ENCODE measurements at regions not wholly inside any gene's neighbourhood (a gene's known extent, or its start where the extent isn't known, plus 50 kb on each side); places are given as distances from the start of the nearest gene placed in this dataset.
"Not testable (repeated sequence)": the region's sequence is repeated elsewhere in the genome, so short reads cannot be mapped to it uniquely, and the experiment has no call there.

DNA sequence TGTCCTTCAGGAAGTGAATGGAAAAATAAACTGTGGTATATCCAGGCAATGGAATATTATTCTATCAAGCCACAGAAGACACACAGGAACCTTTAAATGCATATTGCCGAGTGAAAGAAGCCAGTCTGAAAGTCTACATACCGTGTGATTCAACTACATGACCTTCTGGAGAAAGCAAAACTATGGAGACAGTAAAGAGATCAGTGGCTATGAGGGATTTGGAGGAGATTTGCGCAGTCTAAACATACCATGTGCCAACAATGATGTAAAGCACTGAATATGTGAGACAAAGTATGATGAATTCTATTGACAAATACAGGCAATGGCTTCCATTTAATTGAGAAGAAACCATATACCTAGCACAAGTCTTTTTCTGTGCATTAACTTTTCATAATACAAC lies 518.3 kb upstream of the ZNF337 start:
- no peak for DNase-seq

DNA sequence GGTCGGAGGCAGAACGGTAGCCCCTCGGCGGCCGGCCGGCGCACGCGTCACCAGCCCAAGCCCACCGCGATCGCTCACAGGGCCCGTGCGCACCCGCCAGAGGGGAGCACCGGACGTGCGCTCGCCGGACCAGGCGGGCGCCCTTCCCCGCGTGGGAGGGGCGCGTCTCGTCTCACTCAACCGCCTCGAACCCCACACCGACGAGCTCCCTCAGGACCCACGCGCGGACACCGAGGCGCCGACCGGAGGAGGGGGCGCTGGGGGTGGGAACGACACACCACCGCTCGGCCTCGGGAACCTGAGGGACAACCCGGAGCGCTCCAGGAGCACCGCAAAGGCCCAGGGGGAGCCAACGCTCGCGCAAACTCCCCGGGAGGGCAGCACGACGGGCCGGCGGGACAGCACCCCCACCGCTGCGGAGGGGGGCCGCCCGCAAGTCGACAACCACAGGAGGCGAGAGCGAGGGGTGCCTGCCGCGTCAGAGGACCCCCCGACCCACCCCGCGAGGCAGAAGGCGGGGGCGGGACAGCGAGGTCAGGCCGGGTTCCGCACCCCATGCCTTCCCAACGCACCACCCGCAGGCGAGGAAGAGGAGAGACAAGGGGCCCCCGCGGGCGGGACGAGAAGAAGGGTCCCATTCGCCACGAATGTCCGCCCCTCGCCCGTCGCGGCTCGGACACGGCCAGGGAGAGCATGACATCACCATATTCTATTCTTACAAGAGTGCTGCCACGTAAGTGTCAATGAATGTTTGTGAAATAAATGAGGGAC lies 512.7 kb upstream of the ZNF337 start:
- DNase-seq, result no peak

DNA sequence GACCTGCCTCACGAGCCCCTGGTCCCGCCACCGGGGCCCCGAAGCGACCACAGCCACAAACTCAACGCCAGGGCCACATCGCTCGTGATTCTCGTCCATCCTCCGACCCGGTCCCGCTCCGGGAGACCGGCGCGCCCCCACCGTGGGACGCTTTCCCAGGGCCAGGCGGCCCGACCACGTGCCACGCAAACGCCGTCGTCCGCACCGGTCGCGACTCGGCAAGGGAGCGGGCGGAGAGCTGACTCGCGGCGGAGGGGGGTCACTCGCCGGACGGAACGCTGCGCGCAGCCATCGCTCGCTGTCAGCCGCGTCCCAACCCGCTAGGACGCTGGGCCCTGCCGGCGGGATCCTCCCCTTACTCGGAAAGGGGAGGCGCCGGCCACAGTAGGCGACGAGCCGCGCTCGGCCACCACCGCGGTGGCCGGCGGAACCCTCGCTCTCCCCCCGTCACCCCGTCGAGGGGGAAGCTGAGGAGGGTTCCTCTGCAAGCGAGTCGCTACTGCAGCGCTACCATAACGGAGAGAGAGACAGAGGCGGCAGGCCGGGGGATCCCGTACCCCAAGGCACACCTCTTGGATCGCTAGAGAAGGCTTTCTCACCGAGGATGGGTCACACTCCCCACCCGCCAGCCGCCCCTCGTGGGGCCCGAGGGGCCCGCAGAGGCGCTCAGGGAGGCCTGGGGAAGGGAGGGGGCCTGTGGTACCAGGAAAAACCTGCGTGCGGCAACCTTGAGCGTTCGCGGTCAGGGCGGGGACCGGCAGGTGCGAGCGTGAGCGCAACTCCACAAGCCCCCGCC lies 511.8 kb upstream of the ZNF337 start:
- no peak for DNase-seq

GRCh38 chr20:26207967-26208295 lies 511.3 kb upstream of the ZNF337 start:
- DNase-seq, result not testable (repeated sequence)

DNA sequence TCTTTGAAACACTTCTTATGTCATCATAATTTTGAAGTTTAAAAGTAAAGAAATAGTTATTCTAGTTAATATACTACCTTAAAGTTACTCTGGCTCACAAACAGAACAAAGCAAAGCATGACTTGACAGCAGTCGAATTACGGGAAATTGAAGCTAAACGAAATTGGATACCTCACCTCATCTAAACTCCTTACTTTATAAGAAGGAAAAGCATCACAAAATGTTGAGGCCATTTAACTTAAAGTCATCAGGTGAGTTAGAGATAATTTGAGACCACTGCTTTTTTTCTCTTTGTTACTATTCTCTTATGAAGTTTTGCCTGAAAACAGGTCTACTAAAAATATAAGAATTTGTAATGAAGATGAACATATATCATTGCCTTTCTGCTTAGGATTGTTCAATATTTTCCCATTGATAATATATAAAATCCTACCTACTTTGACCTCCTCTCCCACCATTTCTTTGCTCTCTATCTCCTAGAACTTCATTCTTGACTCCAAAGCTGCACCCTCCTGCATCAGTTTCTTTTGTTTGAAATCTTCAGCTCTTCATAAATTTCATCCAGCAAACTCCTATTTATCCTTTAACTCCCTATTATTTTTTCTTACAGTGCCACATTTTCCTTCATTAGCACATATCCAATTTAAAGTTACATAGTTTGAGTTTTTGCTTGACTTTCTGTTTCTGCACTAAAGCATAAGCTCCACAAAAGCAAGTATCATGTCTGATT lies 510.7 kb upstream of the ZNF337 start:
- DNase-seq, result no peak

DNA sequence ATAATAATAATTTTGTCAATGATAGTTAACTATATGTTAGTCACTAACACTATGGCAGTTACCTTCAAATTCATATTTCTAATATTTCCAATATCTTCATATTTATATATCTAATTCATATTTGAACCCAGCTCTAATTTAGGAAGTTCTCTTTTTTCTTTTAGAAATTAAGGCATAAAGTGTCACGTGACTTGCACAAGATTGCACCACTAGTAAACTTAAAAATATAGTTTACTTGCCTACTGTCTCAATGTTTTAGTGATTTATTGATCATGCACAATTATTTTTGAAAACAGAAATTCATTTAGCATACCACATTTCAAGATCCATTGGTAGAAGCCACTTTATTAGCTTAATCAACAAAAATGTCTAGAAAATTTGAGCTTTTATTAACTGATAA lies 508.7 kb upstream of the ZNF337 start:
- no peak for DNase-seq

- not testable (repeated sequence) for DNase-seq
Measured at GRCh38 chr20:26201026-26201425, 504.4 kb upstream of the ZNF337 start.

DNA sequence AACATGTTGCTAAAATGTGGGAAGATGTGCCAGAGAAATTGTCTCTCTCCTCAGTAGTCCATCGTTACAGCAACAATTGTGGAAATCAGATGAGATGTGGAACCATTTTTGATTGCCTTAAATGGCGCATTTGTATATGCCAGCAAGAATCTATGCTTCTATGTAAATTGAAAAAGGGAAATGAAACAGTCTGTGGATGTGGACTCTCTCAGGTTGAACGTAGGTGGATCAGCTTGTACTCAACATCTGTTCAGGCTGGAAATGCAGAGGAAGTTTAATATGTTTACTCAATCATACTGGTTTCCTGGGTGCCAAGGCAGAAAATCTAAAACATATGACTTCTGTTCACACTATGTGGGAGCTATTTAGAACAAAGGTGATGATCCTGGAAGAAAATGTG lies 490.7 kb upstream of the ZNF337 start:
- not testable (repeated sequence) for DNase-seq

DNA sequence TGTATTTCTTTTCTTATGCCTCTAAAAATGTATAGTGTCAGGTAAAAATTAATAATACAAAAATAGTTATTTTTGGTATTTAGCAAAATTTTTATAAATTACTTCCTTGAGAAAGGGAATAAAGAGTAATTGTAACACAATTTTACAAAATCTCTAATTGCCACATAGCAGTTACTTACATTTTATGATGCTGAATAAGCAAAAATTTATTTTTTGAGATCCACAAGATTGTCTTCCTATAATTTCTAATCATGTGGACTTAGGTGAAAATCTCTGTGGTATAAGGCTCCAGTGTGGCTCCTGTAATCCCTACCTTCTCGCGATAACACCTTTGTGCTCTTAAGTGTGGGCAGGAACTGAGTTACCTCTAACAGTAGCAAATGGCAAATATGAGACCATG lies 487.1 kb upstream of the ZNF337 start:
- not testable (repeated sequence) for DNase-seq

- not testable (repeated sequence) for DNase-seq
Measured at GRCh38 chr20:26181364-26181763, 484.7 kb upstream of the ZNF337 start.

DNA sequence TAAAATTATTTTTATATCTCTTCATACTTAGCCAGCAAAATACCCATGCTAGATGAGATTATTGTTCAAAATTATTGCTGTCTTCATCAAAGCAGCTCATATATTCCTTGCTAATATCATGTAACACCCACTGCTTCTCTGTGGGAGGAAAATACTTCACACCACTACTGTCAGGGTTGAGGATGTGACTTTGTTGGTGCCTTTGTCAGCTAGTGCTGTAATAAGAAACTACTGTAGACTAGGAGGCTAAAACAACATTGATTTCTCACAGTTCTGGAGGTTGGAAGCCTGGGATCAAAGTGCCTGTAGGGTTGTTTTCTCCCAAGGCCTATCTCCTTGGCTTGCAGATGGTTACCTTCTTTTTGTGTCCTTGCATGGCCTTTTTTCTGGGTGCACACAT lies 475.2 kb upstream of the ZNF337 start:
- not testable (repeated sequence) for DNase-seq

- DNase-seq, result no peak
Measured at GRCh38 chr20:26169506-26169905, 472.9 kb upstream of the ZNF337 start.

GRCh38 chr20:26167499-26167898 lies 470.8 kb upstream of the ZNF337 start:
- DNase-seq, result no peak

DNA sequence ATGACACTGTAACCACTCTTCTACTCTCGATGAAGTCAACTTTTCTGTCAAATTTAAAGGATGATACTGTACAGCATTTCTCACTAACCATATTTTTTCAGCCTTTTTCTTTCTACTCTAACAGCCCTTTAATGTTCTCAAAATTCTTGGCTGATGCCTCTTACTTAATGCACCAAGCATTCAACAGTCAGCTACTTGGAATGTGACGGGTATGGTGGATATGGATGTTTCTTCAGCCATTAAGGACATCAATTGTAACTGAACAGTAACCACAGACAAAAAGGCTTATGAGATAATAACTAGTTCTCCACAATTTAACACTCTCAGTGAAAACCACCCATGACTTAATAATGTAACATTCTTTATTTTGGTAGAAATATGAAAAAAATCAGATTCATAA lies 467.2 kb upstream of the ZNF337 start:
- no peak for DNase-seq

GRCh38 chr20:26163151-26163550 lies 466.5 kb upstream of the ZNF337 start:
- not testable (repeated sequence) for DNase-seq

- DNase-seq, result not testable (repeated sequence)
Measured at GRCh38 chr20:26161741-26162140, 465.1 kb upstream of the ZNF337 start.

GRCh38 chr20:26160916-26161315 lies 464.3 kb upstream of the ZNF337 start:
- DNase-seq, result not testable (repeated sequence)

DNA sequence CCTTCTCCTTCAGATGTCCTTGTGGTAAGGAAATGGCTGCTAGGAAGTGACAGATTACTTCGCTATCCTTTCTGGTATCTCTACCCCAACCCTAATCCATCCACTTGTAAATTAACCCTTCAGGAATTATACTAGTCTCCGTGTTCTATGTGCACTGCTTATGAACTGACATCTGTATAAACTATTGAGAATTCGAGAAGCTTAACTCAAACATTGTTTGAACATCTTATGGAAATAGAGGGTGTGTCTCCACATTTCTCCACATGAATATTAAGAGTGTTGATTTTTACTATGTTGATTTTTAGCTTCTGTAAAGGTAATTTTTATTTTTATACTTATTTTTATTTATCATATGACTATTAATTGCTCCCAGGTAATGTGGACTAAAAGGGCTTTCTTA lies 457.6 kb upstream of the ZNF337 start:
- DNase-seq, result no peak

- DNase-seq, result no peak
Measured at GRCh38 chr20:26135325-26136110, 438.9 kb upstream of the ZNF337 start.

DNA sequence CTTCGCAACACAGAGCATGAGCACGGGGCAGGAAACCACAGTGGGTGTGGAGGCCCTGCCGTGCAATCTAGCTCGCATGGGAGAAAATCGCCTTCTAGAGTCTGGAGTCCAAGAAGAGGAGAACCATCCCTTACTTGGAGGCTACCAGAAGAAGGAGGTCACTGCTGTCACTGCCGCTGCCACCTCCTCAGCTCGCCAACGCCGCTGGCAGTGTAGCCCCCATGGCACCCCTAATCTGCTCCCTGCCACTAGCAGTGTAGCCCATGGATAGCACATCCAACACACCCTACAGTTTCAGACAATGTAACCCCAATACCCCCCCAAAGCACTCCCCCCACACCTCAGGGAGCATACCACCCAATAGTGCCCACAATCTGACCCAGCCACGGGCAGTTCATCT lies 438.0 kb upstream of the ZNF337 start:
- DNase-seq, result no peak

- DNase-seq, result not testable (repeated sequence)
Measured at GRCh38 chr20:26133794-26134193, 437.1 kb upstream of the ZNF337 start.

DNA sequence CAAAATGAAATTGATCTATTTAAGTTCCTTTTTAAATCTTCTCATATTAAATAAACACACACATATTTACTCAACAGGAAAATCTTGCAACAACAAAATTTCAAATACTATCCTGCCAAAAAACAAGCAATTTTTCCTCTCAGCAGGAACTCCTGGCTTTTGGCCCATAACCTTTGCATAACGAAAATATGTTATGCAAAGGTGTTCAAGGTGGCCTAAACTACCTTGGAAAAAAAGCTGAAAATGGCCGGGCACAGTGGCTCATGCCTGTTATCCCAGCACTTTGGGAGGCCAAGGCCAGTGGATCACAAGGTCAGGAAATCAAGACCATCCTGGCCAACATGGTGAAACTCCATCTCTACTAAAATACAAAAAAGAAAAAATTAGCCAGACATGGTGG lies 424.3 kb upstream of the ZNF337 start:
- DNase-seq, result not testable (repeated sequence)

- not testable (repeated sequence) for DNase-seq
Measured at GRCh38 chr20:26094498-26094897, 397.8 kb upstream of the ZNF337 start.

Data from NCI-H1417 treated with DMSO at 0.1 percent for 48 hours (cell line).